ENCODE measurements at regions not wholly inside any gene's neighbourhood (a gene's known extent, or its start where the extent isn't known, plus 50 kb on each side); places are given as distances from the start of the nearest gene placed in this dataset.

GRCh38 chr2:203585516-203585915 lies 50.4 kb upstream of the RAPH1 start:
- Mint-ChIP-seq H3K9me3 (no peaks in the 10 kb centered on the region), H3K36me3 (ENCODE audit: low read depth) (no peaks in the 10 kb centered on the region), H3K4me1 (ENCODE audit: low read depth) (peaks cover 33% of the 10 kb centered on the region), H3K4me3 (ENCODE audit: low read depth) (no peak overlapping the region), H3K27ac (no peak overlapping the region), H3K27me3 (ENCODE audit: low read depth) (peaks cover 47% of the 10 kb centered on the region)
- intact Hi-C loops (cut with micrococcal nuclease): no loop called here
- no peak for DNase-seq (ENCODE audit: low spot score)

DNA sequence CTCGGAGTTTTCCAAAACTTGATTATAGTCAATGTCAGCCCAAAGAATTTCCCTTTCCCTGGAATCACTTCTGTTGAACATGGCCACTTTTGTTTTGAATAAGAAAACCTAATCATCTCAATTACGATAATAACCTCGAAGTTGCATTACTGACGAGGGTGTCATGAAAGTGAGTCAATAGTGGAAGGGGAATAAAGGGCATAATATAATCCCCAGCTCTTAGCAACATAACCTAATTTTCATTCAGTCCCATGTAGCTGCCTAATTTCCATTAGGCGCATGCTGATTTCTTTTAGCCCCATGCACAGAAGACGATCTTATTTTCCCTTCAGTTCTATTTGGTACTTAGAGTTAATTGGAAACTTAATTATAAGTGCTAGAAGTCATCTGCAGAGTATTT lies 51.1 kb upstream of the RAPH1 start:
- H3K4me1 Mint-ChIP-seq (ENCODE audit: low read depth): peaks cover 32% of the 10 kb centered on the region
- no peak overlapping the region for H3K27ac Mint-ChIP-seq
- no peak for DNase-seq (ENCODE audit: low spot score)
- H3K9me3 Mint-ChIP-seq: no peaks in the 10 kb centered on the region
- peaks cover 48% of the 10 kb centered on the region for H3K27me3 Mint-ChIP-seq (ENCODE audit: low read depth)
- H3K36me3 Mint-ChIP-seq (ENCODE audit: low read depth): no peaks in the 10 kb centered on the region
- no peak overlapping the region for H3K4me3 Mint-ChIP-seq (ENCODE audit: low read depth)
- intact Hi-C loops (cut with micrococcal nuclease): no loop called here

DNA sequence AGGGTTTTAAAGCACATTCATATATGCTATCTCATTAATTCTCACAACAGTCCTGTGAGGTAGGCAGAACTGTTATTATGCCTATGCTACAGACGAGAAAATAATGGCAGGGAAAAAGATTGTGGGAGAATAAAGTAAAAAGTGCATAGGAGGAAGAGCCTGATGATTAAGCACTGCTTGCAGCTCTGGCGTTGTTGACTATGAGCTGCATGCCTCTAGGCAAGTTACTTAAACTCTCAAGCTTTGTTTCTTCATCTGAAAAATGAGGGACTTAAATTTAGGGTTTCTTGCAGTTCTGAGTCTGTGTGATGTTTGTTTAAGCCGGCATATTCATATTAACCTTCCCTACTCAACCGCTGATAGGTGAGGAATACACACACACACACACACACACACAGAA lies 51.6 kb upstream of the RAPH1 start:
- H3K9me3 Mint-ChIP-seq: no peaks in the 10 kb centered on the region
- intact Hi-C loops (cut with micrococcal nuclease): no loop called here
- H3K27me3 Mint-ChIP-seq (ENCODE audit: low read depth): peaks cover 48% of the 10 kb centered on the region
- no peaks in the 10 kb centered on the region for H3K36me3 Mint-ChIP-seq (ENCODE audit: low read depth)
- peaks cover 37% of the 10 kb centered on the region for H3K4me1 Mint-ChIP-seq (ENCODE audit: low read depth)
- DNase-seq (ENCODE audit: low spot score): no peak
- no peak overlapping the region for H3K27ac Mint-ChIP-seq
- H3K4me3 Mint-ChIP-seq (ENCODE audit: low read depth): no peak overlapping the region

GRCh38 chr2:203590496-203590895 lies 55.4 kb upstream of the RAPH1 start:
- Mint-ChIP-seq H3K27me3 (ENCODE audit: low read depth) (peaks cover 47% of the 10 kb centered on the region), H3K4me1 (ENCODE audit: low read depth) (peaks cover 20% of the 10 kb centered on the region), H3K9me3 (no peaks in the 10 kb centered on the region), H3K36me3 (ENCODE audit: low read depth) (no peaks in the 10 kb centered on the region), H3K4me3 (ENCODE audit: low read depth) (no peak overlapping the region), H3K27ac (no peak overlapping the region)
- DNase-seq (ENCODE audit: low spot score): no peak
- intact Hi-C loops (cut with micrococcal nuclease): no loop called here

DNA sequence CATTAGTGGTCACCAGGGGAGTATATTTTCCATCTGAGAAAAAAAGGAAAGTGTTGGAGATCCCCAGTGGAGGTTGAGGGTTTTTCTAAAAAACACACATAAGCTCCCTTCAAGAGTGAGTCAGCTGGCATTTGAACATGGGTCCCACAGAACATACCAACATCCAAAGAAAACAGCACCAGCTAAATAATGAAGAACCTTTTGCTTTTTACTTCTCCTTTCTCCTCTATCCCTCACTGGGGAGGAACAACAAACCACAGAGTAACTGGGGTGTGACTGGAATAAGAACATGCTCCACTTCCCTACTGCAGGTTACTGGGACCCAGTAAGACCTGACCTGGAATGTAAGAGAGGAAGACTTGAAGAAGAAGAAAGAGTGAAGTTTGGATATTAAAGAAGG lies 56.5 kb upstream of the RAPH1 start:
- no peak overlapping the region for H3K4me3 Mint-ChIP-seq (ENCODE audit: low read depth)
- H3K9me3 Mint-ChIP-seq: no peaks in the 10 kb centered on the region
- H3K36me3 Mint-ChIP-seq (ENCODE audit: low read depth): no peaks in the 10 kb centered on the region
- peaks cover 17% of the 10 kb centered on the region for H3K4me1 Mint-ChIP-seq (ENCODE audit: low read depth)
- intact Hi-C loops (cut with micrococcal nuclease): no loop called here
- DNase-seq (ENCODE audit: low spot score): no peak
- H3K27ac Mint-ChIP-seq: peak overlapping the region; percentile 3
- H3K27me3 Mint-ChIP-seq (ENCODE audit: low read depth): peaks cover 47% of the 10 kb centered on the region

GRCh38 chr2:203592470-203592869 lies 57.4 kb upstream of the RAPH1 start:
- intact Hi-C loops (cut with micrococcal nuclease): no loop called here
- Mint-ChIP-seq H3K9me3 (no peaks in the 10 kb centered on the region), H3K4me1 (ENCODE audit: low read depth) (peaks cover 19% of the 10 kb centered on the region), H3K4me3 (ENCODE audit: low read depth) (no peak overlapping the region), H3K27me3 (ENCODE audit: low read depth) (peaks cover 46% of the 10 kb centered on the region), H3K27ac (no peak overlapping the region), H3K36me3 (ENCODE audit: low read depth) (no peaks in the 10 kb centered on the region)
- no peak for DNase-seq (ENCODE audit: low spot score)

DNA sequence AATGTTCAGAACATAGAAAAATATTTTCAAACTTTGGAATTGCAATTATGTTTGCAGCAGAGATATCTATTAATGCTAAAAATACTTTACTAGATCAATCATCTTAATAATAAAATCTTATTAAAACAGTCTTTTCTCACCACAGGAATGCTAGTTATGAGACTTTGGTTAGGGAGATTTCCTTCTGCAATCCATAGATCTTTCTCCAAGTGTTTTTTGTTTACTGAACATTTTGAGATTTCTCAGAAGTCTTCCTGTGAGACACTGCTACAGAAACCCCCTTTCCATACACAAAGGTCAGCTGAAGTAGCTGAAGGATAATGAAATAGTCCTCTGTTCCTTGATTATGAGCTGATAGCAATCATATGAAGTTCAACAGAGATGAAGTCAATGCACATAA lies 59.4 kb upstream of the RAPH1 start:
- Mint-ChIP-seq H3K9me3 (no peaks in the 10 kb centered on the region), H3K27ac (no peak overlapping the region), H3K4me3 (ENCODE audit: low read depth) (no peak overlapping the region), H3K27me3 (ENCODE audit: low read depth) (peaks cover 44% of the 10 kb centered on the region), H3K36me3 (ENCODE audit: low read depth) (no peaks in the 10 kb centered on the region), H3K4me1 (ENCODE audit: low read depth) (peaks cover 35% of the 10 kb centered on the region)
- intact Hi-C loops (cut with micrococcal nuclease): no loop called here
- DNase-seq (ENCODE audit: low spot score): no peak

DNA sequence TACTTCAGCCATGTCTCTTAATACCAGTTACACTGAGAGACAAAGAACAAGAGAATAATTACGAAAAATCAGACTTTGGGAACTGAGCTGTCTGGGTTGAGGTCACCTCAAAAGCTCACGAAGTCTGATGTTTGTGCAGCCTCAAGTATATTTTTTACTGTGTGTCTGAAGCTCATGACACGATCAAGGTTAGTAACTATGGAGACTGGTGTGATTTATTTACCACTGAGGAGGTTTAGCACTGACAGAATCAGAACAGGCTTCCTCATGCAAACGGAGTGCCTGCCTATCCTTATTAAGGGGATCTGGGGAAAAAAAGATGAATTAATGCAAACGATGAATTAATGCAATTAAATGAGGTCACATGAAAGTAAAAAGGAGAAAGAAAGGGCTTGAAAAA lies 61.1 kb upstream of the RAPH1 start:
- H3K4me3 Mint-ChIP-seq (ENCODE audit: low read depth): no peak overlapping the region
- H3K4me1 Mint-ChIP-seq (ENCODE audit: low read depth): peaks cover 42% of the 10 kb centered on the region
- DNase-seq (ENCODE audit: low spot score): no peak
- no peaks in the 10 kb centered on the region for H3K9me3 Mint-ChIP-seq
- intact Hi-C loops (cut with micrococcal nuclease): loop anchor here (5.0 kb wide), 2 partner anchors 41 to 111 kb away; partner anchors contain the start of gene CD28
- H3K36me3 Mint-ChIP-seq (ENCODE audit: low read depth): no peaks in the 10 kb centered on the region
- H3K27me3 Mint-ChIP-seq (ENCODE audit: low read depth): peaks cover 39% of the 10 kb centered on the region
- H3K27ac Mint-ChIP-seq: no peak overlapping the region

DNA sequence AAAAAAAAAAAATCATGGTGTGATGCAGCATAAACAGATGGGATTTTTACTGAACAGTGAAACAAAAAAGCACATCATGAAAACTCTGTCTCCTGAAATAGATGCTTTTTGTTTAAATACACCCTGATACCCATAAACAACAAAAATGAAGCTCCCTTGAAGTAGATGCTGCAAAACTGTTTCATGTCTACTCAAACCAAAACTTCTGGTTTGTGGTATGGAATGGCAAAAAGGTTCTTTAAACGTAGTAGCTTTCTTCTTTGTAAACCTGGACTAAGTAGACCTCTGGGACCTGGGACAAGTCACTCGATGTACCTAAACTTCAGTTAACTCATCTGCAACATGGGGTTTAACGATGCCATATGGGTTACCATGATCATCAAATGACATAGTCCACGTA lies 64.4 kb upstream of the RAPH1 start:
- Mint-ChIP-seq H3K4me3 (ENCODE audit: low read depth) (no peak overlapping the region), H3K27ac (no peak overlapping the region), H3K4me1 (ENCODE audit: low read depth) (peaks cover 35% of the 10 kb centered on the region), H3K9me3 (no peaks in the 10 kb centered on the region), H3K27me3 (ENCODE audit: low read depth) (peaks cover 51% of the 10 kb centered on the region), H3K36me3 (ENCODE audit: low read depth) (no peaks in the 10 kb centered on the region)
- intact Hi-C loops (cut with micrococcal nuclease): loop anchor here (1.0 to 5.0 kb wide), 6 partner anchors 16 to 215 kb away; partner anchors contain the start of gene CD28
- no peak for DNase-seq (ENCODE audit: low spot score)

DNA sequence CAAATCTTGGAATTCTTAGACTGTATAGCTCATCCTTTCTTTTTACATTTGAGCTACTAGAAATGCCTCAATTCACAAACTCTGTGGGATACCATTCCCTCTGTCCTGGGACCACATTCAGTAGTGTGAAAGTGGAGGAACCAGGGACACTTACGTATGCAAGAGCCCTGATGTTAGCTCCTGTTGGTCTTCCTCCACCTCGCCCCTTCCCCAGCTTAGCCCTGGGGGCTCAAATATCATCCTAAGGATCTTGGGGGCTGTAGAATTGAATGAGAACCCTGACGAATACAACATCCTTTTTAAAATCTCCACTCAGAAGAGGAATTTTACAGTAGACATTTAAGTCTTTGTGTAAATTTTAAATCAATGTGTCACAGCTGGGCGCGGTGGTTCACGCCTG lies 65.2 kb upstream of the RAPH1 start:
- Mint-ChIP-seq H3K9me3 (no peaks in the 10 kb centered on the region), H3K36me3 (ENCODE audit: low read depth) (no peaks in the 10 kb centered on the region), H3K4me1 (ENCODE audit: low read depth) (peaks cover 30% of the 10 kb centered on the region), H3K27me3 (ENCODE audit: low read depth) (peaks cover 43% of the 10 kb centered on the region), H3K27ac (no peak overlapping the region), H3K4me3 (ENCODE audit: low read depth) (no peak overlapping the region)
- intact Hi-C loops (cut with micrococcal nuclease): no loop called here
- DNase-seq (ENCODE audit: low spot score): no peak

GRCh38 chr2:203603456-203604389 lies 68.6 kb upstream of the RAPH1 start:
- H3K9me3 Mint-ChIP-seq: no peaks in the 10 kb centered on the region
- peaks cover 37% of the 10 kb centered on the region for H3K27me3 Mint-ChIP-seq (ENCODE audit: low read depth)
- no peak for DNase-seq (ENCODE audit: low spot score)
- peaks cover 17% of the 10 kb centered on the region for H3K4me1 Mint-ChIP-seq (ENCODE audit: low read depth)
- H3K36me3 Mint-ChIP-seq (ENCODE audit: low read depth): no peaks in the 10 kb centered on the region
- intact Hi-C loops (cut with micrococcal nuclease): no loop called here
- H3K27ac Mint-ChIP-seq: no peak overlapping the region
- no peak overlapping the region for H3K4me3 Mint-ChIP-seq (ENCODE audit: low read depth)

DNA sequence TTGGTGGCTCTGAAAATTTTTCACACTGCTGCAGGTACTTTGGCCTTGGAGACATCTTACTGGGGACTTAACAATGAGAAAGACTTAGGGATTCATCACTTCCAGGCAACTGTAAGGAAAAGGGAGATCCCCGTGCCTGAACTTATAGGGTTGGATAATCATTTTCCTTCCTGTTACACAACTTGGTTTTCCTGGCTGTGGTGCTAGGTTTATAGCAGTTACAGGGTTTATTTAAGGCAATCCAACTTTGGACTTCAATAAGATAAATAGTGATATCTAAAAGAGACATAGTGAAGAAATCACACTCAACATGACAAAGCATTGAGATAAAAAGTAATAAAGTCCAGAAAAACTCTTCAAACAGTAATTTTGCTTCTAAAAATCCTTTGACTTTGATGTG lies 70.2 kb upstream of the RAPH1 start:
- peaks cover 34% of the 10 kb centered on the region for H3K27me3 Mint-ChIP-seq (ENCODE audit: low read depth)
- no peaks in the 10 kb centered on the region for H3K9me3 Mint-ChIP-seq
- intact Hi-C loops (cut with micrococcal nuclease): no loop called here
- H3K27ac Mint-ChIP-seq: no peak overlapping the region
- no peak for DNase-seq (ENCODE audit: low spot score)
- H3K36me3 Mint-ChIP-seq (ENCODE audit: low read depth): no peaks in the 10 kb centered on the region
- peaks cover under 1% of the 10 kb centered on the region for H3K4me1 Mint-ChIP-seq (ENCODE audit: low read depth)
- H3K4me3 Mint-ChIP-seq (ENCODE audit: low read depth): no peak overlapping the region

- no peaks in the 10 kb centered on the region for H3K9me3 Mint-ChIP-seq
- H3K4me1 Mint-ChIP-seq (ENCODE audit: low read depth): no peaks in the 10 kb centered on the region
- H3K36me3 Mint-ChIP-seq (ENCODE audit: low read depth): no peaks in the 10 kb centered on the region
Observed at GRCh38 chr2:203606051-203606450, 71.0 kb upstream of the RAPH1 start.

More at GRCh38 chr2:203606051-203606450, 71.0 kb upstream of the RAPH1 start:
- no peak for DNase-seq (ENCODE audit: low spot score)
- intact Hi-C loops (cut with micrococcal nuclease): no loop called here
- Mint-ChIP-seq H3K27me3 (ENCODE audit: low read depth) (peaks cover 33% of the 10 kb centered on the region), H3K27ac (no peak overlapping the region), H3K4me3 (ENCODE audit: low read depth) (no peak overlapping the region)
